ENCODE measurements at regions not wholly inside any gene's neighbourhood (a gene's known extent, or its start where the extent isn't known, plus 50 kb on each side); places are given as distances from the start of the nearest gene placed in this dataset.

DNA sequence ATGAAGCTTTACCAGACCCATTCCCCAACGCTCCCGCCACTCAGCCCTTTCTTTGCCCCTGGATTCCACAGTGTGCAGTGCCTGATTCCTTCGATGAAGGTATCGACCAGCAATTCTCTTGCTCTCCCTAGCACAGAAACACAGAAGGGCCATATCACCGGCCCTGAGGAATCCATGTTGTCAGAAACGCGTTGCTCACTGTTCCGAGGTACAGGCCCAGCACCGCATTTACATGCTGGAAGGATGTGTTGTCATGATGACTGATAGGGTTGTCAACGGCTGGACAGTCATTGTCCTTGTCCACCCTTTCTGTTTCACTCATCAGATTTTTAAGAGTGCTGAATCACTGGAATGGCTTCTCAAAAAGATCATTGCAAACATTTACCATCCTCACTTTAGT is 57.2 kb upstream of the GPR6 start:
- DNase-seq = no peak

DNA sequence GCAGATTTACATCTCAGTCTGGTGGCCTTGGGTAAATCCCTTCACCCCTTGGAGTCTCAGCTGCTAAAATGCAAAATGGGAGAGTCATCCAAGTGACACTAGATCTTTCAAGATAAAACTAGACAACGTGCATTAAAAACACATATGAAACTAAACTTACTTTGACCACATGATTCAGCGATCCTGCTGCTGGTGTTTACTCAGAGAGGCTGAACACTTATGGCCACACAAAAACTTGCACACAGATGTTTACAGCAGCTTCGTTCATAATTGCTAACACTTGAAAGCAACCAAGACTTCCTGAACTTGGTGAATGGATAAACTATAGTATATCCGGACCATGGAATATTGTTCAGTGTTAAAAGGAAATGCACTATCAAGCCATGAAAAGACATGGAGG is 55.3 kb upstream of the GPR6 start:
- no peak for DNase-seq

DNA sequence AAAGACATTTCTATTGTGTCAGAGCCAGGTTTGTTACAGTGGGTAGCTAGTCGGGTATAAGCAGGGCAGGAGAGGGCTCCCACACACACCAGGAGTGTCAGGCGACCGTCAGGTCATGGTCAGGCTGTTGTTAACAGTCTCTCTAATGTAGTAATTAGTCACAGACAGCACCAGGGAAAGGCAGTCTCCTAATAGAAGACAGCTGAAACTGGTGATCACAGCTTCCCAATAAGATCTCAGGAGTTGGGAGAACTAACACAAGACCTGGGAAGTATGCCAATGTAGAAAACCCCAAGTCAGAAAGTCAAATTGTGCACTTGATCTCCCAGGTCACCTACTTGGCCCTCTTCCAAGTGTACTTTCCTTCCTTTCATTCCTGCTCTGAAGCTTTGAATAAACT is 53.0 kb upstream of the GPR6 start:
- no peak for DNase-seq

DNA sequence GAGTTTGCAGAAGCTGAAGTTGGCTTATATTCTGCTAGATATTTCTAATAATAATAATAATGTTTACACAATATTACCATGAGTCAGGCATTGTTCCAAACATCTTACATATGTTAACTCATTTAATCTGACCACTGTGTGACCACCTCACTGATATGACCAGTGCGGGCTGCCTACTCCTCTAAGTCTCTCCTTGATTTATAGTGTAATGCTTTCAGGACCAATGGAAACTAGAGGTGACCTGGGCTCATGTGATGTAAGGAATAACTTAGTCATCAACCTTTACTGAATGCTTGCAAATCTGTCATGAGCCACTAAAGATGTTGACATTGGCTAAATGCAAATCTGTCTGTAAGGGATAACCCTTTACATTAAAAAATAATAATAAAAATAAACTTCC is 51.1 kb upstream of the GPR6 start:
- no peak for DNase-seq

Data from CD4-positive, alpha-beta T cell treated with Interleukin-4 for 4 hours (primary cell).